Nephron (organoid): ENCODE measurements at regions not wholly inside any gene's neighbourhood (a gene's known extent, or its start where the extent isn't known, plus 50 kb on each side); places are given as distances from the start of the nearest gene placed in this dataset.

ENCODE experiments used
- H3K27ac Mint-ChIP-seq, 3 experiments: 2 replicates each; pipeline ENCODE4 v1.8.0; 2020; ENCODE audit warnings: mixed read lengths in 3 of 3, mild to moderate bottlenecking in 2 of 3, moderate library complexity in 1 of 3
- H3K27me3 Mint-ChIP-seq: 2 replicates; pipeline ENCODE4 v1.8.0; 2021; ENCODE audit warnings: low read depth, mild to moderate bottlenecking, moderate library complexity, mixed read lengths
- H3K36me3 Mint-ChIP-seq: 2 replicates; pipeline ENCODE4 v1.8.0; 2020; ENCODE audit warnings: low read depth, mixed read lengths
- H3K4me1 Mint-ChIP-seq: 2 replicates; pipeline ENCODE4 v1.8.0; 2020; ENCODE audit warnings: mixed read lengths
- H3K4me3 Mint-ChIP-seq, 3 experiments: 2 replicates each; pipeline ENCODE4 v1.8.0; 2020; ENCODE audit warnings: mild to moderate bottlenecking in 3 of 3, mixed read lengths in 3 of 3, moderate library complexity in 2 of 3
- H3K9me3 Mint-ChIP-seq: 2 replicates; pipeline ENCODE4 v1.8.0; 2020; ENCODE audit warnings: mixed read lengths
- TF ChIP-seq, protein P1 (sequence below), 3 experiments: fragments of 200-600 bp; sonication (generic); IDR thresholded peaks; one replicate each; pipeline ENCODE4 v1.5.0; 2021; ENCODE audit warnings: antibody characterized with exemption in 3 of 3; ENCODE audit not compliant: unreplicated experiment in 3 of 3

- Mint-ChIP-seq H3K4me3 (no peak overlapping the region), H3K4me1 (no peaks in the 10 kb centered on the region), H3K36me3 (no peaks in the 10 kb centered on the region), H3K9me3 (no peaks in the 10 kb centered on the region), H3K27ac (no peak overlapping the region), H3K27me3 (peaks cover 74% of the 10 kb centered on the region)
- TF ChIP-seq, protein P1, sequence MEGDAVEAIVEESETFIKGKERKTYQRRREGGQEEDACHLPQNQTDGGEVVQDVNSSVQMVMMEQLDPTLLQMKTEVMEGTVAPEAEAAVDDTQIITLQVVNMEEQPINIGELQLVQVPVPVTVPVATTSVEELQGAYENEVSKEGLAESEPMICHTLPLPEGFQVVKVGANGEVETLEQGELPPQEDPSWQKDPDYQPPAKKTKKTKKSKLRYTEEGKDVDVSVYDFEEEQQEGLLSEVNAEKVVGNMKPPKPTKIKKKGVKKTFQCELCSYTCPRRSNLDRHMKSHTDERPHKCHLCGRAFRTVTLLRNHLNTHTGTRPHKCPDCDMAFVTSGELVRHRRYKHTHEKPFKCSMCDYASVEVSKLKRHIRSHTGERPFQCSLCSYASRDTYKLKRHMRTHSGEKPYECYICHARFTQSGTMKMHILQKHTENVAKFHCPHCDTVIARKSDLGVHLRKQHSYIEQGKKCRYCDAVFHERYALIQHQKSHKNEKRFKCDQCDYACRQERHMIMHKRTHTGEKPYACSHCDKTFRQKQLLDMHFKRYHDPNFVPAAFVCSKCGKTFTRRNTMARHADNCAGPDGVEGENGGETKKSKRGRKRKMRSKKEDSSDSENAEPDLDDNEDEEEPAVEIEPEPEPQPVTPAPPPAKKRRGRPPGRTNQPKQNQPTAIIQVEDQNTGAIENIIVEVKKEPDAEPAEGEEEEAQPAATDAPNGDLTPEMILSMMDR (IDR thresholded peaks at IDR 0.05; ENCODE audit: unreplicated experiment in 3 of 3): no peak
These were observed 127.4 kb upstream of the FOXF1 start for GRCh38 chr16:86382774-86383407.

DNA sequence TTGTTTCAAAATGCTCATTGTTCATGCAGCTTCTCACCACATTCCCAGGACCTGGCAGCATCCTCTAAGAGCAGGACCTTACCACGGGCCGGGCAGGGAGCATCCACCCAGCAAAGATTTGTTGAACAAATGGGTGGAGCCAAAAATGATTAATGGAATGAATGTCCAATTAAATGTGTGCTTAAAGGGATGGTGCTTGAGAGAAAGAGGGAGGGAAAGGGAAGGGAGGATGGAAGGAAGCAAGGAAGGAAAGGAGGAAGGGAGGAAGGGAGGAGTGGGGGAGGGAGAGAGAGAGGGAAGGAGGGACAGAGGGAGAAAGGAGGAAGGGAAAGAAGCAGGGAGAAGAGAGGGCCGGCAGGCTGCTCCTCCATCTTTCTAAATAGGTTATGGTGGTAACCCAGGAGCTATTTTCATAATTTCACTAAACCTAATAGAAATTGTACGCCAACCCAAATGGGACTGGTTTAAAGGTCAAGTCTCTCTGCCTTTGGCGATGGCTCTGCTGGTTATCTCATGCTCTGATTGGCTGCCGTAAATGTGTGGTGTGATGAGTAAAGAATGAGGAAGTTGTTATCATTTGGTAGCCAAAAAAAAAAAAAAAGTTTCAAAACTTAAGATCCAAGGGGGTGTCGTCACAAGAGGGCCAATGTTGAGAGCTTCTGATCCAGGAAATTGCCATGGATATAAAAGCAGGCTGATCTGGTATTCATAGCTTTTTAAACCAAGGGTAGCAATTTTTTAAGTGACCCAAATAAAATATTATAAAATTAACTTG lies 126.7 kb upstream of the FOXF1 start:
- H3K4me3 Mint-ChIP-seq: no peak overlapping the region
- H3K4me1 Mint-ChIP-seq: no peaks in the 10 kb centered on the region
- H3K9me3 Mint-ChIP-seq: peaks cover under 1% of the 10 kb centered on the region
- TF ChIP-seq, protein P1 (IDR thresholded peaks at IDR 0.05; ENCODE audit: unreplicated experiment in 3 of 3): no peak
- H3K27me3 Mint-ChIP-seq: peaks cover 78% of the 10 kb centered on the region
- no peaks in the 10 kb centered on the region for H3K36me3 Mint-ChIP-seq
- no peak overlapping the region for H3K27ac Mint-ChIP-seq

- peaks cover under 1% of the 10 kb centered on the region for H3K4me1 Mint-ChIP-seq
- no peak overlapping the region for H3K27ac Mint-ChIP-seq
- no peak overlapping the region for H3K4me3 Mint-ChIP-seq
- TF ChIP-seq, protein P1 (IDR thresholded peaks at IDR 0.05; ENCODE audit: unreplicated experiment in 3 of 3): no peak
- H3K9me3 Mint-ChIP-seq: peaks cover 2% of the 10 kb centered on the region
- H3K36me3 Mint-ChIP-seq: no peaks in the 10 kb centered on the region
- peaks cover 78% of the 10 kb centered on the region for H3K27me3 Mint-ChIP-seq
These were observed 126.1 kb upstream of the FOXF1 start for GRCh38 chr16:86384263-86384649.

DNA sequence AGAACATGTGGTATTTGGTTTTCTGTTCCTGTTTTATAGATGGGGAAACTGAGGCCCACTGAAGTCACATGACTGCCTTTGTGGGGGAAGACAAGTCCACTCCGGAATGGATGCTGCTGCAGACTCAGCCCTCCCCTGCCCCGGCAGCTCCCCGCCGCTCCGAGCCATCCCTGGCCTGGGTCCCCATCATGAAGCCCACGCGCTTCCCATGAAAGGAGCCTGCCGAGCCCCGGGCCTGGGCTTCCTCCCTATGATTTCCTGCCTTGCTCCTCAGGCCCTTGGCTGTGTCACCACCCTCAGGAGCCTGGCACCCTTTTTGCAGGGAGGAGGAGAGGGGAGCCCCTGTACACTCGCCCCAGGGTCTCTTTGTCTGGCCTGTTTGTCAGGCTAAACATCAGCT lies 125.3 kb upstream of the FOXF1 start:
- TF ChIP-seq, protein P1 (IDR thresholded peaks at IDR 0.05; ENCODE audit: unreplicated experiment in 3 of 3): no peak
- no peaks in the 10 kb centered on the region for H3K36me3 Mint-ChIP-seq
- peaks cover 2% of the 10 kb centered on the region for H3K9me3 Mint-ChIP-seq
- H3K27me3 Mint-ChIP-seq: peaks cover 78% of the 10 kb centered on the region
- H3K4me3 Mint-ChIP-seq: no peak overlapping the region
- no peak overlapping the region for H3K27ac Mint-ChIP-seq
- H3K4me1 Mint-ChIP-seq: peaks cover 5% of the 10 kb centered on the region

DNA sequence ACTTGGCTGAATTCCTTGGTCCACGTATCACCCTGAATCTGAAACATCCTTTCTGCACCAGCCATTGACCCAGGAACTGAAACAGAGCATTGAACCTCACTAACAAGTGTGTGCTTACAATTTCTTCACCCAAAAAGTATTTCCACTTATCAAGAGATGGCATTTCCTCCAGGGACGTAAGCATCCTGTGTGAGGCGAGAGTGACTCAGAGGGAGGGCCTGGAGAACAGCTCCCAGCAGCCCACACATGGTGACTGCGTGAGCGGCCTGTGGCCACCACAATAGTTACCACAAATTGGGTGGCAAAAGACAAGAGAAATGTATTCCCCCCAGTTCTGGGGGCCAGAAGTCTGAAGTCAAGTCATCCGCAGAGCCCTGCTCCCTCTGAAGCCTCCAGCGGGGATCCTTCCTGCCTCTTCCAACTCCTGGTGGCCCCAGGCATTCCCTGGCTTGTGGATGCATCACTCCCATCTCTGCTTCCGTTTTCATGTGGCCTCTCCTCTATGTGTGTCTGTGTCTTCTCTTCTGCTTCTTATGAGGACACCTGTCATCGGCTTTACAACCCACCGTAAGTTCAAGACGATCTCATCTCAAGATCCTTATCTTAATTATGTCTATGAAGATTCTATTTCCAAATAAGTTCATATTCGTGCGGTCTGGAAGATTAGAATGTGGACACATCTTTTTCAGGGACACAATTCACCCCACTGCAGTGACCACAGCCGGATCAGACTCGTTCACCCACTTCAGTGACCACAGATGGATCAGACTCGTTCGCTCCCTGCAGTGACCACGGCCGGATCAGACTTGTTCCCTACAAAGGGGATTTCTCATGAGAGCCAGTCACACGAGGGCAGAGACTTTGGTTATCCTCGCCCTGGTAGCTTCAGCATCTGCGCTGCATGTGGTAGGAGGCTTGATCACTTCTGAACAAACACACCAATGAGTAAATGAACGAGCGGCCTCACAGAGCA lies 122.6 kb upstream of the FOXF1 start:
- Mint-ChIP-seq H3K36me3 (no peaks in the 10 kb centered on the region), H3K4me1 (peaks cover 5% of the 10 kb centered on the region), H3K27ac (no peak overlapping the region), H3K27me3 (peaks cover 60% of the 10 kb centered on the region), H3K4me3 (no peak overlapping the region), H3K9me3 (peaks cover 2% of the 10 kb centered on the region)
- TF ChIP-seq, protein P1 (IDR thresholded peaks at IDR 0.05; ENCODE audit: unreplicated experiment in 3 of 3): no peak
